ENCODE measurements at regions not wholly inside any gene's neighbourhood (a gene's known extent, or its start where the extent isn't known, plus 50 kb on each side); places are given as distances from the start of the nearest gene placed in this dataset.
A peak's percentile ranks its signal among the peaks of the same experiment; 100 is the strongest.

DNA sequence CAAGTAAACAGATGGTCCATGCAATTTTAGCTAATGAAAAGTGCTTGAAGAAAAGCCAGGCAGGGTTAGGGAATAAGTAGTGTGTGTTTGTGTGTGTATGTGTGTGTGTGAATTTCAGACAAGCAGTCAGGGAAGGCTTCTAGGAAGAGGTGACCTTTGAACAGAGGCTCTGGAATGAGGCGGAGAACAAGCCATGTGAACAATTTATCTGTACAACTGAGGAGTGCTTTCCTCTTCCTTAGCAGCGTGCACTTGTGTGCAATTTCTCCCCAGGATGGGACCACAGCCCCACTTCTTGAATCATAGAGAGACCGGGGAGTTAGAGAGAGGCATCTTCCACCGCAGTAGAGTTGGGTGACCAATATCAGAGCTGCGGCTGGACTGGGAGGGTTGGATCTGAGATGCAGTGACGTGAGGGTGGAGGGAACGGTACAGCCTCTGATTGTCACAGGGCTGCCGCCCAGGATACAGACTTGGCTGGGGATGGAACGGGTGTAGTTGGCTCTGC is 69.2 kb upstream of the FAM171A1 start (continued):
- TF ChIP-seq, protein P1, sequence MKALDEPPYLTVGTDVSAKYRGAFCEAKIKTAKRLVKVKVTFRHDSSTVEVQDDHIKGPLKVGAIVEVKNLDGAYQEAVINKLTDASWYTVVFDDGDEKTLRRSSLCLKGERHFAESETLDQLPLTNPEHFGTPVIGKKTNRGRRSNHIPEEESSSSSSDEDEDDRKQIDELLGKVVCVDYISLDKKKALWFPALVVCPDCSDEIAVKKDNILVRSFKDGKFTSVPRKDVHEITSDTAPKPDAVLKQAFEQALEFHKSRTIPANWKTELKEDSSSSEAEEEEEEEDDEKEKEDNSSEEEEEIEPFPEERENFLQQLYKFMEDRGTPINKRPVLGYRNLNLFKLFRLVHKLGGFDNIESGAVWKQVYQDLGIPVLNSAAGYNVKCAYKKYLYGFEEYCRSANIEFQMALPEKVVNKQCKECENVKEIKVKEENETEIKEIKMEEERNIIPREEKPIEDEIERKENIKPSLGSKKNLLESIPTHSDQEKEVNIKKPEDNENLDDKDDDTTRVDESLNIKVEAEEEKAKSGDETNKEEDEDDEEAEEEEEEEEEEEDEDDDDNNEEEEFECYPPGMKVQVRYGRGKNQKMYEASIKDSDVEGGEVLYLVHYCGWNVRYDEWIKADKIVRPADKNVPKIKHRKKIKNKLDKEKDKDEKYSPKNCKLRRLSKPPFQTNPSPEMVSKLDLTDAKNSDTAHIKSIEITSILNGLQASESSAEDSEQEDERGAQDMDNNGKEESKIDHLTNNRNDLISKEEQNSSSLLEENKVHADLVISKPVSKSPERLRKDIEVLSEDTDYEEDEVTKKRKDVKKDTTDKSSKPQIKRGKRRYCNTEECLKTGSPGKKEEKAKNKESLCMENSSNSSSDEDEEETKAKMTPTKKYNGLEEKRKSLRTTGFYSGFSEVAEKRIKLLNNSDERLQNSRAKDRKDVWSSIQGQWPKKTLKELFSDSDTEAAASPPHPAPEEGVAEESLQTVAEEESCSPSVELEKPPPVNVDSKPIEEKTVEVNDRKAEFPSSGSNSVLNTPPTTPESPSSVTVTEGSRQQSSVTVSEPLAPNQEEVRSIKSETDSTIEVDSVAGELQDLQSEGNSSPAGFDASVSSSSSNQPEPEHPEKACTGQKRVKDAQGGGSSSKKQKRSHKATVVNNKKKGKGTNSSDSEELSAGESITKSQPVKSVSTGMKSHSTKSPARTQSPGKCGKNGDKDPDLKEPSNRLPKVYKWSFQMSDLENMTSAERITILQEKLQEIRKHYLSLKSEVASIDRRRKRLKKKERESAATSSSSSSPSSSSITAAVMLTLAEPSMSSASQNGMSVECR (CRISPR knock-in tag; IDR thresholded peaks at IDR 0.05; ENCODE audit: borderline replicate concordance), result no peak
- no peak for TF ChIP-seq PRRX2 (CRISPR knock-in tag; IDR thresholded peaks at IDR 0.05)
- TF ChIP-seq NFATC4 (CRISPR knock-in tag; IDR thresholded peaks at IDR 0.05), result no peak
- TF ChIP-seq, protein P2, sequence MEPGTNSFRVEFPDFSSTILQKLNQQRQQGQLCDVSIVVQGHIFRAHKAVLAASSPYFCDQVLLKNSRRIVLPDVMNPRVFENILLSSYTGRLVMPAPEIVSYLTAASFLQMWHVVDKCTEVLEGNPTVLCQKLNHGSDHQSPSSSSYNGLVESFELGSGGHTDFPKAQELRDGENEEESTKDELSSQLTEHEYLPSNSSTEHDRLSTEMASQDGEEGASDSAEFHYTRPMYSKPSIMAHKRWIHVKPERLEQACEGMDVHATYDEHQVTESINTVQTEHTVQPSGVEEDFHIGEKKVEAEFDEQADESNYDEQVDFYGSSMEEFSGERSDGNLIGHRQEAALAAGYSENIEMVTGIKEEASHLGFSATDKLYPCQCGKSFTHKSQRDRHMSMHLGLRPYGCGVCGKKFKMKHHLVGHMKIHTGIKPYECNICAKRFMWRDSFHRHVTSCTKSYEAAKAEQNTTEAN (CRISPR knock-in tag; IDR thresholded peaks at IDR 0.05), result no peak
- no peak for TF ChIP-seq ZNF121 (CRISPR knock-in tag; IDR thresholded peaks at IDR 0.05)

DNA sequence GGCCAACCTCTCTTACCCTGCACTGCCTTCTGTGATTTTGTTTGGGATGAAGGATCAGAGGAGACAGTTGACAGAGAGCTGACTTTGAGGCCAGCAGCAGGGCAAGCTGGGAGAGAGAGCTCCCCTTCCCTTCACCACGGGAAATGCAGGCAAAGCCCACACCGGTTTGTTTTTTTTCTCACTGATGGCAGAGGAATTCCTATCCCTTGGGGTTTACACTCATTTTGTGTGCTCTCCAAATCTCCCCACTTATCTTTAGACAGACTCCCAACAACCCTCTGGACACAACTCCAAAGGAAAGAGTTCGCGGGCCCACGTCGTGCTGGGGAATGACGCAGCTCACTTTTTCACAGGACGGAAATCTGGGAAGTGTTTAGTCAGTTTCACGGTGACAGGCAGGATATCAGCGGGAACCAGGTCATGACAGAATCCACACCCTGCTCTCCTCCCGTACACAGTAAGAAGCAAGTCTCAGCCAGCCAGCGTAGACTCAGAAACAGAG is 68.3 kb upstream of the FAM171A1 start:
- Mint-ChIP-seq H3K36me3 (no peaks in the 10 kb centered on the region), H3K9me3 (no peaks in the 10 kb centered on the region), H3K27ac (no peak overlapping the region), H3K4me3 (peak overlapping the region; percentile 16; the same call in 1 of the 2 replicates), H3K27me3 (ENCODE audit: low read depth) (peaks cover 4% of the 10 kb centered on the region), H3K4me1 (peaks cover 15% of the 10 kb centered on the region)
- TF ChIP-seq ETV6 (CRISPR knock-in tag; IDR thresholded peaks at IDR 0.05) (no peak), TEAD4 (CRISPR knock-in tag; IDR thresholded peaks at IDR 0.05) (no peak), ZNF317 (CRISPR knock-in tag; IDR thresholded peaks at IDR 0.05; ENCODE audit: borderline replicate concordance, low read depth) (no peak), EMX1 (CRISPR knock-in tag; IDR thresholded peaks at IDR 0.05) (no peak), ZNF263 (CRISPR knock-in tag; IDR thresholded peaks at IDR 0.05; ENCODE audit: low read depth) (no peak), TEAD1 (CRISPR knock-in tag; IDR thresholded peaks at IDR 0.05) (no peak), ZNF121 (CRISPR knock-in tag; IDR thresholded peaks at IDR 0.05) (no peak), NFE2L1 (CRISPR knock-in tag; IDR thresholded peaks at IDR 0.05) (no peak), MXD4 (CRISPR knock-in tag; IDR thresholded peaks at IDR 0.05; ENCODE audit: borderline replicate concordance) (no peak), ZNF396 (CRISPR knock-in tag; IDR thresholded peaks at IDR 0.05; ENCODE audit: borderline replicate concordance) (no peak), JUN (CRISPR knock-in tag; IDR thresholded peaks at IDR 0.05) (no peak), NR3C1 (CRISPR knock-in tag; conservative IDR thresholded peaks at IDR 0.05; ENCODE audit: low read depth) (no peak)
- TF ChIP-seq, protein P3, sequence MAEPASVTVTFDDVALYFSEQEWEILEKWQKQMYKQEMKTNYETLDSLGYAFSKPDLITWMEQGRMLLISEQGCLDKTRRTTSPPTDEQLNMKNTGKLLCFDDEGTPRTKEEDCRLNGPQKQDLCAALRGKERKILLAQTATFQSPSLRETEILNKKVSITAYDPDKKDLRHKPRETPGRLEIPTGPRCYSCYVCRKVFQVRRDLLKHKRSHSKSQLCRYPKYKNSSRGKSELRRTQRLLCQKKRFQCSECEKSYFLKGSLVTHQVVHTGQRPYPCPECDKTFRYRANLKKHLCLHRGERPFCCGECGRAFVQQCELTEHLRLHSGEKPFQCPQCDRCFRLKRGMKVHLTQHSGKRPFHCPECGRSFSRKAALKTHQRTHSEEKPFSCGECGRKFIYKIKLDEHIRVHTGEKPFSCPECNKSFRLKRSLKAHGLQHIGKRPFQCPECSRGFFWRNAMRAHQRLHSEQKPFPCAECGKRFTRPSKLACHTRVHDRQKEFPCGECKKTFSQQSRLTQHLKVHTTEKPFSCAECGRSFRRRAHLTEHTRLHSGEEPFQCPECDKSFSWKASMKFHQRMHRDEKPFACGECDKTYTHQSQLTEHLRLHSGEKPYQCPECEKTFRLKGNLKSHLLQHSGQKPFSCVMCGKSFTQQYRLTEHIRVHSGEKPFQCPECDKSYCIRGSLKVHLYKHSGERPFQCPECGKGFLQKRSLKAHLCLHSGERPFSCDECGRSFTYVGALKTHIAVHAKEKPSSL (CRISPR knock-in tag; conservative IDR thresholded peaks at IDR 0.05), result no peak
- TF ChIP-seq, protein P4, sequence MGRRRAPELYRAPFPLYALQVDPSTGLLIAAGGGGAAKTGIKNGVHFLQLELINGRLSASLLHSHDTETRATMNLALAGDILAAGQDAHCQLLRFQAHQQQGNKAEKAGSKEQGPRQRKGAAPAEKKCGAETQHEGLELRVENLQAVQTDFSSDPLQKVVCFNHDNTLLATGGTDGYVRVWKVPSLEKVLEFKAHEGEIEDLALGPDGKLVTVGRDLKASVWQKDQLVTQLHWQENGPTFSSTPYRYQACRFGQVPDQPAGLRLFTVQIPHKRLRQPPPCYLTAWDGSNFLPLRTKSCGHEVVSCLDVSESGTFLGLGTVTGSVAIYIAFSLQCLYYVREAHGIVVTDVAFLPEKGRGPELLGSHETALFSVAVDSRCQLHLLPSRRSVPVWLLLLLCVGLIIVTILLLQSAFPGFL (CRISPR knock-in tag; IDR thresholded peaks at IDR 0.05; ENCODE audit: borderline replicate concordance), result no peak
- POLR2A ChIA-PET, result no interaction called here
- peak; percentile 83 for ATAC-seq
- CTCF ChIA-PET, result interaction anchor here (0.5 to 2.5 kb wide), 16 partner anchors 10 to 301 kb away, joined by 3 to 36 read pairs (median 3); partner anchors contain the start of gene ITGA8
- peak; percentile 30 for DNase-seq (ENCODE audit: low spot score)
